SK-MEL-5 (cell line): ENCODE measurements at regions not wholly inside any gene's neighbourhood (a gene's known extent, or its start where the extent isn't known, plus 50 kb on each side); places are given as distances from the start of the nearest gene placed in this dataset.
"Not testable (repeated sequence)": the region's sequence is repeated elsewhere in the genome, so short reads cannot be mapped to it uniquely, and the experiment has no call there.

Experiments
- DNase-seq: peaks from one replicate; pipeline ENCODE4 v3.0.0-alpha.2; 2016; ENCODE audit warnings: low read depth, low spot score
- in situ Hi-C: cut with HindIII; loops from 2 replicates; pipeline ENCODE4 v1.10.0; 2016; ENCODE audit warnings: low sequenced_read_pairs, high pct_unique_total_duplicates, low pct_unique_long_range_greater_than_20kb
- small RNA-seq, 2 experiments: library from RNA; depleted of rRNA; stranded (forward); fragments of <200 nt; gene quantifications; one replicate each; pipeline ENCODE3, GENCODE V24; 2014

DNA sequence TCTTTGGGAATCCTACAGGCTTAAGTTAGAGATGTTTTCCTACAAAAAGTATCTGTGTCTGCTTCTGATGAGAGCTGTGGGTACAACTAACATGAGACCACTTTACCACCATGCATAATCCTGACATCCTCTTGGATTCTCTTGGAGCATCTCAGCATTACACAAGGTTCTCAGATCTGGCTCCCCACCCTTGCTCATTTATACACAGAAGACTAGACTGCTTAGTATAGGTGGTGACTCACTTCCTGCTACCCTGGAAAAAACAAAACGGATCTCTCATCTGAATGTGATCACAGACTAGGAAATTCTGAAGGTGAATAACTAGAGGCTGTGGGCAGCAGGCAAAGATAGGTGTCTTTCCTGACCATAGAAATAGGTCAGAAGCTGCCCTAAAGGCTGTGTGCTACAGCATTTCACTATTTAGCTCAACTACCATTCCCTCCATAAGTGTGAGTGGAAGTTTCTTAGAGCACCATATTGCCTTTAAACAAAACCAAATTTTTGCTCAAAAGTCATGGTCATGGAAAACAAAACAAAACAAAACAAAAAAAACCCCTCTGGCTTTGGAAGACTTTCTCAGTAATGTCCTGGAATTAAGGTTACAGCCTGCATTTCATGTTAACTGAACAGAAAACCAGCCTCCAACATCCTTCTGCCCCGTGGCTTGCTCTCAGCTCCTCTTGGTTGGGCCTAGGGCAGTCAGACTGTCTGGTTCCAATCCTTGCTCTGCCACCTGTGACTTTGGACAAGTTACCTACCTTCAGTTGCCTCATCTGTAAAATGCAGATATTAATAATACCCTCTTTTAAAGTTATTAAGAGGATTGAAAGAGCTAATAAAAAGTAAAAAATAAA is 75.1 kb upstream of the ZSCAN2 start:
- in situ Hi-C loops, DNase-seq: not testable (repeated sequence)

DNA sequence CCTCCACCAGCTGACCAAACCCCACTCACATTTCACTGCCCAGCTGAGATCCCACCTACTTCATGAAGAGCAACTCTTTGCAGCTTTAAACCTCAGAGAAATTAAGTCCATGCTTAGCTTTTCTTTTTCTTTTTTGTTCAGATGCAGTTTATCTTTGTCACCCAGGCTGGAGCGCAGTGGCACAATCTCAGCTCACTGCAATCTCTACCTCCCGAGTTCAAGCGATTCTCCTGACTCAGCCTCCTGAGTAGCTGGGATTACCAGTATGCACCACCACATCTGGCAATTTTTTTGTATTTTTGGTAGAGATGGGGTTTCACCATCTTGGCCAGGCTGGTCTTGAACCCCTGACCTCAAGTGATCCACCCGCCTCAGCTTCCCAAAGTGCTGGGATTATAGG is 70.1 kb upstream of the ZSCAN2 start:
- in situ Hi-C loops, DNase-seq: not testable (repeated sequence)

DNA sequence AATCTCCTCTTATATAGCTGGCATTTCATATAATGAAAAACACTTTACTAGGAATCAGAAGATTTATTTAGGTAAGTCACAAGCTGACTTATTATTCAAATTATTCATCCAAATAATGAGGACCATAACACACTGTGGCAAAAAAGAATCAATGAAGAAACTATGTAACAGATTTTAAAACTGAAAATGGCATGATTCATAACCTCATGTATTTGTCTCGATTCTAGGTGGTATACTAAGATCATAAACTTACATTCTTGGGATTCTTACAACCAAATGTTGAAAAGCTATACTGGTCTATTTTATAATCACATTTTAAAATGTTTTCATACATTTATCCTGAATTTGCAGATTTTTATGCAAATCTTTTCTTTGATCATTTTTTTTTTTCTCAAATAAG is 69.6 kb upstream of the ZSCAN2 start:
- in situ Hi-C loops, DNase-seq: not testable (repeated sequence)

DNA sequence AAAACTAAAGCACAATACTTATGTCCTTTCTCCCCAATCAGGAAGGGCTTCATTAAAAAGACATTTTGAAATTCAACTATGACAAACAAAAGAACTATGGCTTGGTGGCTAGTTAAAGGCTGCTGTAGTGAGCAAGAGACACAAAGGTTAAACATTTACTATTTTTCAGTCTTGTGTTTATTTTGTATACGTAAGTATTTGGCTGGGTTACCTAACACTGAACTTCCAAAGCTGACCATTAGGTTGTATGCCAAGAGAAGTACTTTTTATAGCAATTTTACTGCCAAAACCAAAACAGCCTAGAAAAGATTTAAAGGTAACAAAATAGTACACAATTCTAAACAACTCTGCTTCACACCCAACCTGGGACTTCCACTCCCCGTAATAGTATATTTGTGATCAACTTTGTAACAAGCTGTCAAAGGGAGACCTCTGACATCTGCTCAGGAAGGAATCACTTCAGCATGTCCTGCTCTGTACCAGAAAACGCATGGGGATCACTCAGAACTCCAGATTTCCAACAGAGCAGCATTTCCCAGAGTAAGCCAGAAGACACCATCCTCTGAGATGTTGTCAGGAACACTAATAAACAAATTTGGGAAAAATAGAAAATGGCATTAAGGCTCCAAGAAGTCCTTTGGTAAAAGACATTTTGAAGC is 69.0 kb upstream of the ZSCAN2 start:
- DNase-seq, in situ Hi-C loops: not testable (repeated sequence)

DNA sequence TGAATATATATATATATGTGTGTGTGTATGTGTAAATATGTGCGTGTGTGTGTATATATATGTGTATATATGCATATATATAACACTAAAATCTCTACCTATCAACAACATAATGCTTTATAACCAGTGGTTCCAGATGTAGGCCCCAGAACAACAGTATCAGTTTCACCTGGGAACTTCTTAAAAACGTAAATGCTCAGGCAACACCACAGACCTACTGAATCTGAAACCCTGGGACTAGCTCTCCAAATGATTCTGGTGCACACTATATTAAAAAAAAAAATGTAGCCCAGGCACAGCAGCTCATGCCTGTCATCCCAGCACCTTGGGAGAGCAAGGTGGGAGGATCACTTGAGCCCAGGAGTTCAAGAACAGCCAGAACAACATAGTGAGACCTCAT is 67.1 kb upstream of the ZSCAN2 start:
- in situ Hi-C loops, result not testable (repeated sequence)

DNA sequence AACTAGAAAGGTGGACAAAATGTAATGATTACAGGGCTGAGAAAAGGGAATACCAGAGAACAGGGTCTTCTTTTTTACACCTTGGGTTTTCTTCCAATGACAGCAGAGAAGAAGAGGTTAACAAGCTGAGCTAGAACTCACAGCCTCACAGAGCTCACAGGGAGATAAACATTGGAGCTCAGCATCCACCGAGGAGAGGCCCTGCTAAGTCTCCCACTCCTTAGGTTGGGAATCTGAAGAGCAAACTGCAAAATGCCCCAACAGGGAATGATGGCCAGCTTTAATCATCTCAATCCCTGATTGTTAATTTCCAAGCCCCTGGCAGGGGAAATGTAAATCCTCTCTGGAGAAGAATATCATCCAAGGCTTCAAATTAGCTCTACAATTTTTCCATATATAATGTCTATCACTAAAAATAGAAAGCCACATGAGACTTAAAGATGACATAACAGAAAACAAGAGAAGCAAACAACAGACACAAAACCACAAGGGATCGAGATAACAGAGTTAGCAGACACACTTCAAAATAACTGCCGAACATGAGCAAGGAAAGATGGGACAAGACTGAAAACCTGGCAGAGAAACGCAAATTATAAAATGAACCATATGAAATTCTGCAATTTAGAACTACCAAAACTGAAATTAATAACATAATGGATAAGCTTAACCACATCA is 66.1 kb upstream of the ZSCAN2 start:
- in situ Hi-C loops, DNase-seq: not testable (repeated sequence)

More for the DNA sequence above, 67.1 kb upstream of the ZSCAN2 start:
- not testable (repeated sequence) for DNase-seq

DNA sequence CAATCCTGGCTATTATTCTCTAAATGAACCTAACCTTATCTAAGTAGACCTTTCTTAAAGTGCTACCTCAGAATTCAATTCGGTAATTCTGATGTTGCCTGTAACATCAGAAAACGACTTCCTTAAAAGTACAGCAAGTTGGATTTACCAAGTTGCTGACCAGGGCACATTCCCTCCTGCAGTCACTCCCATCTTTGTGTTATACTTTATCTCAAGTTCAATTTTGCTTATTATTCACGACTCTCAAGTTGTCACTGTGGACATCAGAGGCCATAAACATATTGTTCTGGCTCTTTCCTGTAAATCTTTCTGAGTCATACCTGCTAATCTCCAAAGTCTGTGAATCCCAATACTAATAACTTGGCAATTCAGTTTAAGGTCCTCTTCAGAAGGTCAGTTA is 64.6 kb upstream of the ZSCAN2 start:
- DNase-seq, in situ Hi-C loops: not testable (repeated sequence)

DNA sequence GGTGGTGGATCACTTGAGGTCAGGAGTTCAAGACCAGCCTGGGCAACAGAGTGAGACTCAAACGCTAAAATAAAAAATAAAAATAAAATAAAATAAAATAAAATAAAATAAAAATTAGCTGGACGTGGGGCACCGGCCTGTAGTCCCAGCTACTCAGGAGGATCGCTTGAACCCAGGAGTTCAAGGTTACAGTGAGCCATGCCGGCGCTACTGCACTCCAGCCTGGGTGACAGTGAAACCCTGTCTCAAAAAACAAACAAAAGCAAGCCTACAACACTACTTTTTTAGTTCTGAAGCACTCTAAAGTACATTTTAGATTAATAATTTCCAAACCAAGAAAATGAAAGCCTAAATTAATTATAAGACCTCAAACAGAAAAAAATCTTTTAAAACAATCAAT is 56.2 kb upstream of the ZSCAN2 start:
- in situ Hi-C loops, result not testable (repeated sequence)

DNA sequence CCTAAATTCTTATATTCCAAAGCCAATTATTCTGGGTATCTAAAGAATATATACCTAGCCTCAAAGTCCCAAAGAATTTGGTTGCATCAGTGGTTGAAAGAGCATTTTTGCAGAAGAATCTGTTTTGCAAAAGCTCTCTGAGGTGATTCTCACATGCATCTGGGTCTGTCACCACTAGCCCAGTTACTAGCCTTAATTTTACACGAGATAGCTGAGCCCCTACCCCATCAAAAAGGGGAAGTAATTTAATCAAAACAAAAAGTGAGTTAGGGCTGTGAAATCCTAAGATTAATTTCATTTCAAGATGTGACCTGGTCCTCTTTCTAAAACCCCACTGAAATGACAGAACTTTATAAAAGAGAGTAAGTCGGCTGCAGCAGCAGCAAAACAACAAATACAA is 53.7 kb upstream of the ZSCAN2 start:
- DNase-seq, in situ Hi-C loops: not testable (repeated sequence)

More for the DNA sequence above, 56.2 kb upstream of the ZSCAN2 start:
- DNase-seq, result not testable (repeated sequence)

DNA sequence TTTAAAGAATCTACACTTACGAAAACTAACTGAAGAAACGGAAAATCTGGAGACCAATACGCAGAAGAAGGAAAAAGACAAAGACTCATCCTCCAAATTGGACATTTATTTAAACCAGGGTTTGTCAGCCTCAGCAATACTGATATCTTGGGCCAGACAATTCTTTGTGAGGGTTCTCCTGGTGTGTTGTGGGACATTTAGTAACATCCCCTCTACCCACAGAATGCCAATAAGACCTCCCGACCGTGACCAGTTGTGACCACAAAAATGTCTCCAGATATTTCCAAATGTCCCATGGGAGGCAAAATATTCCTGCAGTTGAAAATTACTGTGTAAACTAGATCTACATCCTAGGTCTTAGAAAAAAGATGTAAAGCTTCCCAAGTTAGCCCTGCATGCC is 50.3 kb upstream of the ZSCAN2 start:
- in situ Hi-C loops, DNase-seq: not testable (repeated sequence)

Small RNA genes in the stretch of these regions (small RNA-seq; reads per million reads assigned to genes)
- 0 reads per million in 2 experiments for gene AC048382.3
- 0 reads per million in 2 experiments for gene CSPG4P5
- gene RF00017, result 0 reads per million in 2 experiments
- 0 reads per million in 2 experiments for gene RN7SL417P
